ENCODE measurements at regions not wholly inside any gene's neighbourhood (a gene's known extent, or its start where the extent isn't known, plus 50 kb on each side); places are given as distances from the start of the nearest gene placed in this dataset.

- TF ChIP-seq ZNF274 (IDR thresholded peaks at IDR 0.05; ENCODE audit: low read depth, low read length) (no peak), SUZ12 (IDR thresholded peaks at IDR 0.05; ENCODE audit: extremely low read depth, insufficient read depth, insufficient read length) (no peak)
Observed at GRCh38 chr1:55682198-55682597, 467.0 kb upstream of the USP24 start.

All from NT2/D1 (cell line).